Sigmoid colon (tissue), 4 donors: ENCODE measurements at regions not wholly inside any gene's neighbourhood (a gene's known extent, or its start where the extent isn't known, plus 50 kb on each side); places are given as distances from the start of the nearest gene placed in this dataset.

ENCODE experiments used
- CTCF ChIP-seq, 4 experiments: fragments of 450-650 bp in 3 of 4; fragments of 200-600 bp in 1 of 4; IDR thresholded peaks; one replicate each; pipeline ENCODE4 v1.5.1; 2016 to 2019; ENCODE audit warnings: antibody characterized with exemption in 4 of 4, mild to moderate bottlenecking in 3 of 4, moderate library complexity in 2 of 4
- POLR2AphosphoS5 ChIP-seq, 4 donors: sonication (generic); formaldehyde crosslinking; IDR thresholded peaks; one replicate each; pipeline ENCODE4 v1.6.1; 2017; ENCODE audit warnings: antibody characterized with exemption in 4 of 4

GRCh38 chr12:93043192-93043876 lies 114.2 kb upstream of the EEA1 start:
- no peak for TF ChIP-seq CTCF (IDR thresholded peaks at IDR 0.05)
- no peak for TF ChIP-seq POLR2AphosphoS5 (IDR thresholded peaks at IDR 0.05)
